Vagina (tissue), 2 donors: ENCODE measurements at regions not wholly inside any gene's neighbourhood (a gene's known extent, or its start where the extent isn't known, plus 50 kb on each side); places are given as distances from the start of the nearest gene placed in this dataset.

Experiments used
- CTCF ChIP-seq, 3 experiments: fragments of 450-650 bp in 2 of 3; fragments of 200-600 bp in 1 of 3; sonication (generic) in 1 of 3; IDR thresholded peaks; one replicate each; pipeline ENCODE4 v1.5.1; 2017 to 2019; ENCODE audit warnings: antibody characterized with exemption in 3 of 3, mild to moderate bottlenecking in 2 of 3, moderate library complexity in 2 of 3
- POLR2AphosphoS5 ChIP-seq, 2 donors: sonication (generic); formaldehyde crosslinking; IDR thresholded peaks; one replicate each; pipeline ENCODE4 v1.9.0; 2017; ENCODE audit warnings: antibody characterized with exemption in 2 of 2, mild to moderate bottlenecking in 2 of 2, low read depth in 1 of 2; ENCODE audit not compliant: insufficient read depth in 1 of 2

GRCh38 chr2:205913668-205914067 is 172.3 kb downstream of the INO80D start:
- no peak for TF ChIP-seq POLR2AphosphoS5 (IDR thresholded peaks at IDR 0.05; ENCODE audit: insufficient read depth in 1 of 2, low read depth in 1 of 2)
- no peak for TF ChIP-seq CTCF (IDR thresholded peaks at IDR 0.05)
